NB4 (cell line): ENCODE measurements at regions not wholly inside any gene's neighbourhood (a gene's known extent, or its start where the extent isn't known, plus 50 kb on each side); places are given as distances from the start of the nearest gene placed in this dataset.
"Not testable (repeated sequence)": the region's sequence is repeated elsewhere in the genome, so short reads cannot be mapped to it uniquely, and the experiment has no call there.

Source experiments
- DNase-seq: peaks from one replicate; pipeline ENCODE4 v3.0.0; 2010; ENCODE audit warnings: low read depth
- H3K4me3 ChIP-seq: one replicate; pipeline ENCODE4 v1.5.1; 2011; ENCODE audit warnings: mild to moderate bottlenecking, low read depth, low read length, moderate library complexity

- H3K4me3 ChIP-seq, result not testable (repeated sequence)
- peak; percentile 39 for DNase-seq
Measured at GRCh38 chr3:125836011-125836551, 132.9 kb upstream of the ROPN1B start.

GRCh38 chr3:125836786-125837185 lies 132.2 kb upstream of the ROPN1B start:
- not testable (repeated sequence) for DNase-seq, H3K4me3 ChIP-seq

DNA sequence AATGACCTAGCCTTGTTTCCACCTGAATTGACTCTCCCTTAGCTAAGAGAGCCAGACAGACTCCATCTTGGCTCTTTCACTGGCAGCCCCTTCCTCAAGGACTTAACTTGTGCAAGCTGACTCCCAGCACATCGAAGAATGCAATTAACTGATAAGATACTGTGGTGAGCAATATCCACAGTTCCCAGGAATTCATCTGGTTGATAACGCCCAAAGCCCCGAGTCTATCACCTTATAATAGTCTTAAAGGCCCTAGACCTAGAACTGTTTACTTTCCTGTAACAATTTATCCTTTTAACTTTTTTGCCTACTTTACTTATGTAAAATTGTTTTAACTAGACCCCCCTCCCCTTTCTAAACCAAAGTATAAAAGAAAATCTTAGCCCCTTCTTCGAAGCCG lies 130.1 kb upstream of the ROPN1B start:
- H3K4me3 ChIP-seq, result not testable (repeated sequence)

GRCh38 chr3:125840465-125840864 lies 128.5 kb upstream of the ROPN1B start:
- not testable (repeated sequence) for H3K4me3 ChIP-seq, DNase-seq

More for the DNA sequence above, 130.1 kb upstream of the ROPN1B start:
- DNase-seq, result not testable (repeated sequence)

DNA sequence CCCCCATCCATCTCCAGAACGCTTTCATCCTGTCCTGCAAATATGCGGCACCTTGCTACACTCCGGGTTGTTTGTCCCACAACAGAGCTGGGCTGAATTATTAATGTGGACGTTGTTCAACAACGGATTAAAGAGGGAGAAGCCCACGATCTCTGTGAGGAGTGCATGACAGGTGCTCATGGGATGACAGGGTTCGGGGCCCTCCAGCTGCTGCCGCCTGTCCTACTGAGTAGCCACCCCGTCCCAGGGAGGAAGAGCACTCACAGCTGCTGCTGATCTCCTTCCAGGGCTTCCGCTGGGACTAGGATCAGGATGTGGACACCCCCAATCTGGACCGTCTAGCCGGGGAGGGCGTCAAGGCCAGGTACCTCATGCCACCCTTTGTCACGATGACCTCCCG lies 121.0 kb upstream of the ROPN1B start:
- DNase-seq, H3K4me3 ChIP-seq: not testable (repeated sequence)

- not testable (repeated sequence) for DNase-seq
Measured at GRCh38 chr3:125855006-125855405, 114.0 kb upstream of the ROPN1B start.

DNA sequence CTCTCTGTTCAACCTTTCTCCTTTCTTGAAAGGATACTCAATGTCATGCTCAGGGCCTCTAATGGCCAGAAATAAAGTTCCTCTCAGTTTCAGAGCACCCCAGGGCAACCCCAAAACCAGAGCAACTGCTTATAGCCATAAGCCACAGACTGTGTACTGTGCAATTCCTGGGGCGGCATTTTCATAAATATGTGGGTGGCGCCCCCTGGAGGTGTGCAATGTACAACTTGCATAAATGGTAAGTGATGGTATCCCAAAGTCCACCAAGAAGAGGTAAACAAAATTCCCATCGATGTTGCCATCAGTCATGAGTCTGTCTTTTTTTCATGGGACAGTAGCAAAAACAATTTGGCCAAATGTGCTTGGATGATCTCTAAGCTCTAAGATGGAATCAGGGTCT lies 108.4 kb upstream of the ROPN1B start:
- peak; percentile 2 for DNase-seq
- H3K4me3 ChIP-seq, result not testable (repeated sequence)

More at GRCh38 chr3:125855006-125855405, 114.0 kb upstream of the ROPN1B start:
- H3K4me3 ChIP-seq, result not testable (repeated sequence)

DNA sequence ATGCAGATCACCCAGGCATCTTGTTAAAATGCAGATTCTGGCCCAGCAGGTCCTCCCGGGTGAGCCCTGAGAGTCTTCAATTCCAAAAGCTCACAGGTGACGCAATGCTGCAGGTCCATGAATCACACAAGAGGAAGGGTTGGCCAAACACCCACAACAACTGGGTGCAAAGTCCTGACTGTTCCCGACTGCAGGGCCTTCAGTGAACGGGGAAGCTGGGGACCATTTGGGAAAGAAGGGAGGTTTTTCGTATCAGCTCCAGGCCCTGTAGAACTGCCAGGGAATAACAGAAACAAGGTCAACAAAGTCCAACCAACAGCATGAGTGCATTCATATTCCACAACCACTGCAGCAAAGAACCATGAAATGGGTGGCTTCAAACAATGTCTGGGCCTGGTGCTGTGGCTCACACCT lies 106.1 kb upstream of the ROPN1B start:
- DNase-seq, H3K4me3 ChIP-seq: not testable (repeated sequence)

DNA sequence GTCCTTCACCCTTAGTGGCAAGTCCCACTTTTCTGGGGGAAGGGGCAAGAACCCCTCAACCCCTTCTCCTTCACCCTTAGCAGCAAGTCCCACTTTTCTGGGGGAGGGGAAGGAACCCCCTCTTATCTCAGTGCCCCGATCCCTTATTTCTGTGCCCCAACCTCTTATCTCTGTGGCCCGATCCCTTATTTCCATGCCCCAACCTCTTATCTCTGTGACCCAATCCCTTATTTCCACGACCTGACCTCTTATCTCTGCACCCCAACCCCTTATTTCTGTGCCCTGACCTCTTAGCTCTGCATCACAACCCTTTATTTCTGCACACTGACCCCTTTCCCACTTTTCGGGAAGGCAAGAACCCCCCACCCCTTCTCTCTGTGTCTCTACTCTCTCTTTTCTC lies 104.4 kb upstream of the ROPN1B start:
- H3K4me3 ChIP-seq, DNase-seq: not testable (repeated sequence)

DNA sequence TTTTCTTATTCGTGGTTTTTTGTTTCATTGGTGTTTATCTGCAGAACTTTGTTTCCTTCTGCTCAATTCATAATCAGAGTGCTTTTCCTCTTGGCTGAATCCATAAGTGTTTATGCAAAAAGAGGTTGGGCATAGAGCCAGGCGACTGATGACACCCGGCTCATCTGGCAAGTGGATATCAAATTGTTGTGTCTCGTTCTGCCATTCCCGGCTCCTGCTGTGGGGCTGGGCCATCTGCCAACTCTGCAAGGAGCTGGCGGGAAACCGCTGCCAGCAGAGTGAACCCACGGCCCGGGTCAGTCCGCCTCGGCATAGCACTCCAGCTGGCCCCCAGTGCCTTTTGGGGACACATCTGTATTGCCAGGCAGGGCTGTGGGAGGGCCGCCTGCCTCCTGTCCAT lies 83.0 kb upstream of the ROPN1B start:
- DNase-seq, result not testable (repeated sequence)

DNA sequence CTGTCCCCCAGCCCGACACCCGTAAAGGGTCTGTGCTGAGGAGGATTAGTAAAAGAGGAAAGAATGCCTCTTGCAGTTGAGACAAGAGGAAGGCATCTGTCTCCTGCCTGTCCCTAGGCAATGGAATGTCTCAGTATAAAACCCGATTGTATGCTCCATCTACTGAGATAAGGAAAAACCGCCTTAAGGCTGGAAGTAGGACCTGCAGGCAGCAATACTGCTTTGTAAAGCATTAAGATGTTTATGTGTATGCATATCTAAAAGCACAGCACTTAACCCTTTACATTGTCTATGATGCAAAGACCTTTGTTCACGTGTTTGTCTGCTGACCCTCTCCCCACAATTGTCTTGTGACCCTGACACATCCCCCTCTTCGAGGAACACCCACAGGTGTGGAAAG lies 69.8 kb upstream of the ROPN1B start:
- DNase-seq, result not testable (repeated sequence)

More for the DNA sequence above, 83.0 kb upstream of the ROPN1B start:
- not testable (repeated sequence) for H3K4me3 ChIP-seq

DNA sequence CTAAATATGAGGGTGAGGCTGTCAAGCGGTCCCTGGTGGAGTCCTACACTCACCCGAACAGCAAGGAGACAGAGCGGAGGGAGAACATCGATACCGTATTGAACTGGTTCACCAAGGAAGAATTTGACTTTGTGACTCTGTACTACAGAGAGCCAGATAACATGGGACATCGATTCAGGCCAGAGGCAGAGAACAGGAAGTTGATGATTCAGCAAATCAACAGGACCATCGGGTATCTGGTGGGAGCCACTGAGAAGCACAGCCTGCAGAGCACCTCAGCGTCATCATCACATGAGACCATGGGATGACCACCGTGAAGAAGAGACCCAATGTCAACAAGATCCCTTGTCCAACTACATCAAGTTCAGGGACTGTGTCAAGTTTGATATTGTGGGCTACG lies 67.5 kb upstream of the ROPN1B start:
- H3K4me3 ChIP-seq, DNase-seq: not testable (repeated sequence)

More for the DNA sequence above, 69.8 kb upstream of the ROPN1B start:
- H3K4me3 ChIP-seq, result not testable (repeated sequence)

DNA sequence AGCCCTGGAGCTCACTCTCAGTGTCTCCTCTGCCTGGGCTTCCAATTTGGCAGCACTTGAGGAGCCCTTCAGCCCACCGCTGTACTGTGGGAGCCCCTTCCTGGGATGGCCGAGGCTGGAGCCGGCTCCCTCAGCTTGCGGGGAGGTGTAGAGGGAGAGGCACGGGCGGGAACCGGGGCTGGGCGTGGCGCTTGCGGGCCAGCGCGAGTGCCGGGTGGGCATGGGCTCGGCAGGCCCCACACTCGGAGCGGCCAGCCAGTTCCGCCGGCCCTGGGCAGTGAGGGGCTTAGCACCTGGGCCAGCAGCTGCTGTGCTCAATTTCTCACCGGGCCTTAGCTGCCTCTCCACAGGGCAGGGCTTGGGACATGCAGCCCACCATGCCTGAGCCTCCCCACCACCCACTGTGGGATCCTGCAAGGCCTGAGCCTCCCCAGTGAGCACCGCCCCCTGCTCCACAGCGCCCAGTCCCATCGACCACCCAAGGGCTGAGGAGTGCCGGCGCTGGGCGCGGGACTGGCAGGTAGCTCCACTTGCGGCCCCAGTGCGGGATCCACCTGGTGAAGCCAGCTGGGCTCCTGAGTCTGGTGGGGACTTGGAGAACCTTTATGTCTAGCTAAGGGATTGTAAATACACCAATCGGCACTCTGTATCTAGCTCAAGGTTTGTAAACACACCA lies 65.1 kb upstream of the ROPN1B start:
- not testable (repeated sequence) for DNase-seq, H3K4me3 ChIP-seq

DNA sequence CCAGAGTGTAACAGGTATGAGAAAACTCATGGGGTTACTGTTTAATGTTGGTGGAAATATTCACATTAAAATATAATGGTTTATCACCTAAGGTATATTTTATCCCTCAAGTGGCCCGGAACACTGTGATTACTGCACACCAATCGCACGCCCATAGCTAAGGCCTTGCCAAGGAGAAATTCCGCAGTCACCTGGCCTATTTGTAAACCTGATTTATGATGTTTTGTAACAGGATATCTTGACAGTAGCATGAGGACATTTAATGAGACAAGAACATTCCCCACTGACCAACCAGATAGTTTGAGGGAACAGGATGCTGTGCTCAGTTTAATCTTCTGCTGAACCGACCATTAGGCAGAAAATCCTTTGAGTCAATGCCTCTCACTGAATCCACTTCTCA lies 61.7 kb upstream of the ROPN1B start:
- not testable (repeated sequence) for H3K4me3 ChIP-seq, DNase-seq

DNA sequence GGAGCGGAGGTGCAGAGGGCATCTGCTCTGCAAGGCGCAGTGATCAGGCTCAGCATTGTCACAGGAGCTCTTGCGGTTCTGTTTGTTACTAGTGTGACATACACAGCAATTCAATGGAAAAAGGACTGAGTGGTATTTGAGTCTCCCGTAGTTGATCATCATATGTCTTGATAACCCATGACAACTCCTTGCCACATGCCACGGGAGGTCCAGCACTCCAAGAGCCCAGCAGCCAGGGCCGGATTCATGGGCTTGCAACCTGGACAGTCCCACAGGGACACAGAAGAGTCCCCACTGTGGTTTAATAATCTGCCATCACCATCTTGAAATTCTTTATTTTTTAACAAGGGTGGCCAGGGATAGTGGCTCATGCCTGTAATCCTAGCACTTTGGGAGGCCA lies 58.1 kb upstream of the ROPN1B start:
- DNase-seq, H3K4me3 ChIP-seq: not testable (repeated sequence)

- not testable (repeated sequence) for DNase-seq
- peak overlapping the region; percentile 23 for H3K4me3 ChIP-seq
Measured at GRCh38 chr3:125914608-125915436, 54.2 kb upstream of the ROPN1B start.

GRCh38 chr3:125915437-125915787 lies 53.6 kb upstream of the ROPN1B start:
- DNase-seq, result peak; percentile 40
- H3K4me3 ChIP-seq, result peak overlapping the region; percentile 23

DNA sequence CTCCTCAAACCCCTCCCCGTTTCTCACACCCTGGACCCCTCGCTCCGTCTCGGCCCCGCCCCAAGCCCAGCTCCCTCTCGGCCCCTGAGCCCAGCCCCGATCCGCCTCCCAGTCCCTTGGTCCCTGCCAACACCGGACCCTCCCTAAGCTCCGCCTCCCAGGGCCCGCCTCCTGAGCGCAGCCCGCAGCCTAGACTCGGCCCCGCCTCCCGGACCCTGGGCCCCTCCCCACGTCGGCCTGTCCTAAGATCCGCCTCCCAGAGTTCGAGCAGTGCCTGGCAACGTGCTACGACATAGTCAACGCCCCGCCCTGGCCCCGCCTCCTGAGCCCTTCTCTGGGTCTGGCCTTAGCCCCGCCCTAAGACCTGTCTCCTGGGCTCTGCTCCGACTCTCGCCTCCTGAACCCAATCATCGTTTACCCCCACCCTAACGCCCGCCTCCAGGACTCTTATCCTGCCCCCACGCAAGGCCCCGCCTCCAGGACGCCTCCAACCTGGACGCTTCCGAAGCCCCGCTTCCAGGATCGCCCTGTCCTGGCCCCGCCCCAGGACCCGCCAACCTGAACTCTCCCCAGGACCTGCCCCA lies 53.1 kb upstream of the ROPN1B start:
- not testable (repeated sequence) for H3K4me3 ChIP-seq

More for the DNA sequence above, 53.1 kb upstream of the ROPN1B start:
- peak; percentile 95 for DNase-seq
